ENCODE measurements at regions not wholly inside any gene's neighbourhood (a gene's known extent, or its start where the extent isn't known, plus 50 kb on each side); places are given as distances from the start of the nearest gene placed in this dataset.

- no peak for DNase-seq (ENCODE audit: low spot score)
Observed at GRCh38 chr12:115708801-115709200, 568.7 kb downstream of the MED13L start.

- no peak for DNase-seq (ENCODE audit: low spot score)
Observed at GRCh38 chr12:115700896-115701465, 576.5 kb downstream of the MED13L start.

- no peak for DNase-seq (ENCODE audit: low spot score)
Observed at GRCh38 chr12:115700081-115700480, 577.4 kb downstream of the MED13L start.

- DNase-seq (ENCODE audit: low spot score) = no peak
Observed at GRCh38 chr12:115698257-115698656, 579.2 kb downstream of the MED13L start.

GRCh38 chr12:115697340-115697739, 580.2 kb downstream of the MED13L start:
- no peak for DNase-seq (ENCODE audit: low spot score)

- no peak for DNase-seq (ENCODE audit: low spot score)
Observed at GRCh38 chr12:115694564-115694963, 582.9 kb downstream of the MED13L start.

GRCh38 chr12:115693970-115694369, 583.5 kb downstream of the MED13L start:
- DNase-seq (ENCODE audit: low spot score) = no peak

GRCh38 chr12:115691123-115691522, 586.4 kb downstream of the MED13L start:
- DNase-seq (ENCODE audit: low spot score) = no peak

- DNase-seq (ENCODE audit: low spot score) = peak; percentile 15
Observed at GRCh38 chr12:115687094-115687493, 590.4 kb downstream of the MED13L start.

- no peak for DNase-seq (ENCODE audit: low spot score)
Observed at GRCh38 chr12:115683240-115683780, 594.2 kb downstream of the MED13L start.

- no peak for DNase-seq (ENCODE audit: low spot score)
Observed at GRCh38 chr12:115680967-115681366, 596.5 kb downstream of the MED13L start.

- DNase-seq (ENCODE audit: low spot score) = peak; percentile 30
Observed at GRCh38 chr12:115672506-115673080, 604.9 kb downstream of the MED13L start.

GRCh38 chr12:115672086-115672485, 605.4 kb downstream of the MED13L start:
- no peak for DNase-seq (ENCODE audit: low spot score)

GRCh38 chr12:115670869-115671268, 606.6 kb downstream of the MED13L start:
- no peak for DNase-seq (ENCODE audit: low spot score)

GRCh38 chr12:115667116-115667515, 610.4 kb downstream of the MED13L start:
- no peak for DNase-seq (ENCODE audit: low spot score)

GRCh38 chr12:115666168-115666567, 611.3 kb downstream of the MED13L start:
- no peak for DNase-seq (ENCODE audit: low spot score)

- no peak for DNase-seq (ENCODE audit: low spot score)
Observed at GRCh38 chr12:115661112-115661511, 616.4 kb downstream of the MED13L start.

- no peak for DNase-seq (ENCODE audit: low spot score)
Observed at GRCh38 chr12:115660211-115660805, 617.2 kb downstream of the MED13L start.

- DNase-seq (ENCODE audit: low spot score) = peak; percentile 24
Observed at GRCh38 chr12:115659422-115659821, 618.1 kb downstream of the MED13L start.

- DNase-seq (ENCODE audit: low spot score) = no peak
Observed at GRCh38 chr12:115657081-115658013, 620.1 kb downstream of the MED13L start.

GRCh38 chr12:115650026-115650425, 627.5 kb downstream of the MED13L start:
- DNase-seq (ENCODE audit: low spot score) = peak; percentile 58

GRCh38 chr12:115648463-115648862, 629.0 kb downstream of the MED13L start:
- DNase-seq (ENCODE audit: low spot score) = no peak
